Panc1 (cell line): ENCODE measurements at regions not wholly inside any gene's neighbourhood (a gene's known extent, or its start where the extent isn't known, plus 50 kb on each side); places are given as distances from the start of the nearest gene placed in this dataset.

Experiments
- ATAC-seq: fragments of 200-7000 bp; cut with Tn5 transposase; 2 replicates; pipeline ENCODE4 v1.9.1; 2020; ENCODE audit warnings: mild to moderate bottlenecking, moderate library complexity
- BruUV-seq: library from RNA; stranded (reverse); fragments of 400-500 nt; replicated peaks from 2 replicates; lab custom pipeline; 2021; lab: Mats Ljungman, UMichigan
- CTCF ChIA-PET: fragments of 300-600 bp; sonication (Branson Sonifier 250); formaldehyde crosslinking; loops from one replicate; lab custom pipeline; 2022; ENCODE audit warnings: antibody characterized with exemption; lab: Charles Lee
- POLR2A ChIA-PET: fragments of 300-600 bp; sonication (Branson Sonifier 250); formaldehyde crosslinking; loops from one replicate; lab custom pipeline; 2022; ENCODE audit warnings: antibody characterized with exemption; lab: Charles Lee
- DNase-seq: peaks from one replicate; pipeline ENCODE4 v3.0.0-alpha.2; 2010; ENCODE audit warnings: low read depth, low spot score
- H3K27ac ChIP-seq: 2 replicates; pipeline ENCODE4 v1.5.1; 2011; ENCODE audit warnings: mild to moderate bottlenecking, low read length, inconsistent platforms
- H3K27me3 ChIP-seq: fragments of 200-500 bp; sonication (Bioruptor generic); 2 replicates; pipeline ENCODE4 v1.6.0; 2014; ENCODE audit warnings: low read length, inconsistent platforms; ENCODE audit not compliant: control insufficient read depth, insufficient read depth
- H3K36me3 ChIP-seq: fragments of 200-500 bp; sonication (Bioruptor generic); 2 replicates; pipeline ENCODE4 v1.5.1; 2014; ENCODE audit warnings: inconsistent platforms, mild to moderate bottlenecking, low read length, moderate library complexity; ENCODE audit not compliant: control insufficient read depth, insufficient read depth
- H3K4me1 ChIP-seq: 2 replicates; pipeline ENCODE4 v1.5.1; 2011; ENCODE audit warnings: inconsistent platforms, mild to moderate bottlenecking, low read length, moderate library complexity; ENCODE audit not compliant: control insufficient read depth, insufficient read depth
- H3K4me3 ChIP-seq, 2 experiments: 2 replicates each; pipeline ENCODE4 v1.5.1; 2011 to 2012; ENCODE audit warnings: low read depth in 2 of 2, low read length in 2 of 2, mild to moderate bottlenecking in 2 of 2, inconsistent platforms in 1 of 2, moderate library complexity in 1 of 2
- H3K9me3 ChIP-seq: fragments of 200-500 bp; sonication (Bioruptor generic); 2 replicates; pipeline ENCODE4 v1.5.1; 2014; ENCODE audit warnings: low read depth, mild to moderate bottlenecking, inconsistent platforms, low read length, moderate library complexity; ENCODE audit not compliant: control insufficient read depth, insufficient read depth
- POLR2AphosphoS5 ChIP-seq: IDR thresholded peaks from 2 replicates; pipeline ENCODE4 v1.6.1; 2012; ENCODE audit warnings: mild to moderate bottlenecking, low read depth, low read length, moderate library complexity
- SIN3A ChIP-seq: IDR thresholded peaks from 2 replicates; pipeline ENCODE4 v1.6.1; 2012; ENCODE audit warnings: low read depth, mild to moderate bottlenecking, low read length, moderate library complexity, borderline replicate concordance; ENCODE audit not compliant: insufficient read depth
- TCF7L2 ChIP-seq: IDR thresholded peaks from 2 replicates; pipeline ENCODE4 v1.6.1; 2011; ENCODE audit warnings: mild to moderate bottlenecking, low read depth, low read length, inconsistent platforms
- in situ Hi-C: cut with HindIII; loops from 2 replicates; pipeline ENCODE4 v1.10.0; 2016; ENCODE audit warnings: low sequenced_read_pairs, low pct_unique_long_range_greater_than_20kb
- intact Hi-C: fragments of 100-400 bp; cut with micrococcal nuclease; formaldehyde crosslinking; loops from one replicate; pipeline ENCODE4 v1.10.0; 2022; ENCODE audit not compliant: unreplicated experiment
- TF ChIP-seq, protein P1 (sequence below), 2 experiments: IDR thresholded peaks; 2 replicates each; pipeline ENCODE4 v1.6.1; 2011 to 2012; ENCODE audit warnings: low read depth in 2 of 2, control low read depth in 1 of 2, low read length in 1 of 2, mild to moderate bottlenecking in 1 of 2, moderate library complexity in 1 of 2; ENCODE audit not compliant: insufficient read depth in 1 of 2
- TF ChIP-seq, protein P2 (sequence below): fragments of 450-650 bp; IDR thresholded peaks from 2 replicates; pipeline ENCODE4 v1.5.1; 2017; ENCODE audit warnings: mild to moderate bottlenecking

DNA sequence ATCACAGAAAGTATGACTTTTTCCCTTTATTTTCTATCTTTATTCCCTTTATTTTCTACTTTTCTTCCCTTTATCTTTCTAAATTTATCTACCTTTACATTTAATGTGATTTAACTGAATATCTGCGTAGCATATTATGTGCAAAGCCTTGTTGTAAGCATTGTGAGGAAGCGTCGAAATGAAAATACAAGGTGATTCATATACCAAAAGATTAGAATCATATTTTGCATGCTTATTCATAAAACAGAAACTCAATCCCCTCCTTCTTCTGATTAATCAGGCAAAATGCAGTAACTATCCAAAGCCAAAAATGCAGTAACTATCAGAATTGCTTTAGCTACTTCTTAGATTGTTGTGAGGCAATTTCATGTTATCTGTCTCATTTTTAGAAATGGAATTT, 393.0 kb downstream of the CDH19 start:
- no peak overlapping the region for H3K4me3 ChIP-seq
- in situ Hi-C loops, result no loop called here
- ChIA-PET POLR2A (no interaction called here), CTCF (no interaction called here)
- no peak overlapping the region for H3K27ac ChIP-seq
- H3K4me1 ChIP-seq, result no peaks in the 10 kb centered on the region
- BruUV-seq, result no TSS peak
- DNase-seq (no peak), ATAC-seq (no peak)
- no peaks in the 10 kb centered on the region for H3K27me3 ChIP-seq
- TF ChIP-seq, protein P1, sequence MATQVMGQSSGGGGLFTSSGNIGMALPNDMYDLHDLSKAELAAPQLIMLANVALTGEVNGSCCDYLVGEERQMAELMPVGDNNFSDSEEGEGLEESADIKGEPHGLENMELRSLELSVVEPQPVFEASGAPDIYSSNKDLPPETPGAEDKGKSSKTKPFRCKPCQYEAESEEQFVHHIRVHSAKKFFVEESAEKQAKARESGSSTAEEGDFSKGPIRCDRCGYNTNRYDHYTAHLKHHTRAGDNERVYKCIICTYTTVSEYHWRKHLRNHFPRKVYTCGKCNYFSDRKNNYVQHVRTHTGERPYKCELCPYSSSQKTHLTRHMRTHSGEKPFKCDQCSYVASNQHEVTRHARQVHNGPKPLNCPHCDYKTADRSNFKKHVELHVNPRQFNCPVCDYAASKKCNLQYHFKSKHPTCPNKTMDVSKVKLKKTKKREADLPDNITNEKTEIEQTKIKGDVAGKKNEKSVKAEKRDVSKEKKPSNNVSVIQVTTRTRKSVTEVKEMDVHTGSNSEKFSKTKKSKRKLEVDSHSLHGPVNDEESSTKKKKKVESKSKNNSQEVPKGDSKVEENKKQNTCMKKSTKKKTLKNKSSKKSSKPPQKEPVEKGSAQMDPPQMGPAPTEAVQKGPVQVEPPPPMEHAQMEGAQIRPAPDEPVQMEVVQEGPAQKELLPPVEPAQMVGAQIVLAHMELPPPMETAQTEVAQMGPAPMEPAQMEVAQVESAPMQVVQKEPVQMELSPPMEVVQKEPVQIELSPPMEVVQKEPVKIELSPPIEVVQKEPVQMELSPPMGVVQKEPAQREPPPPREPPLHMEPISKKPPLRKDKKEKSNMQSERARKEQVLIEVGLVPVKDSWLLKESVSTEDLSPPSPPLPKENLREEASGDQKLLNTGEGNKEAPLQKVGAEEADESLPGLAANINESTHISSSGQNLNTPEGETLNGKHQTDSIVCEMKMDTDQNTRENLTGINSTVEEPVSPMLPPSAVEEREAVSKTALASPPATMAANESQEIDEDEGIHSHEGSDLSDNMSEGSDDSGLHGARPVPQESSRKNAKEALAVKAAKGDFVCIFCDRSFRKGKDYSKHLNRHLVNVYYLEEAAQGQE (IDR thresholded peaks at IDR 0.05; ENCODE audit: insufficient read depth in 1 of 2, low read depth in 2 of 2, low read length in 1 of 2), result no peak
- H3K36me3 ChIP-seq, result no peaks in the 10 kb centered on the region
- intact Hi-C loops, result no loop called here
- H3K9me3 ChIP-seq, result no peaks in the 10 kb centered on the region

DNA sequence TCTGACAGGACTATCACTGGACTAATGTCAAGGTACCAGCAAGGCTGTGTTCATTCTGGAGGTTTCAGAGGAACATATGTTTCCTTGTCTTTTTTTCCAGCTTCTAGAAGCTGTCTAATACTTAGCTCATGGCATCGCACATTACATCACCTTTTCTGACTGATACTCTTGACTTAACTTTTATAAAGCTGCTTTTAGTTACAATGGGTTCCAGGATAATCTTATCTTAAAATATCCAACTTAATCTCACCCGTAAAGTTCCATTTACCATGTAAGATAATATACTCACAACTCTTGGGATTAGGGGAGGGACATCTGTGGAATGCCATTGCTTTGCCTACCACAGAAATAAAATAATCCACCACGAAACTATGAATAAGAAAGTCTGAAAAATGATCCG, 394.2 kb downstream of the CDH19 start:
- H3K4me1 ChIP-seq, result no peaks in the 10 kb centered on the region
- TF ChIP-seq TCF7L2 (no peak), SIN3A (no peak), POLR2AphosphoS5 (no peak)
- TF ChIP-seq, protein P2, sequence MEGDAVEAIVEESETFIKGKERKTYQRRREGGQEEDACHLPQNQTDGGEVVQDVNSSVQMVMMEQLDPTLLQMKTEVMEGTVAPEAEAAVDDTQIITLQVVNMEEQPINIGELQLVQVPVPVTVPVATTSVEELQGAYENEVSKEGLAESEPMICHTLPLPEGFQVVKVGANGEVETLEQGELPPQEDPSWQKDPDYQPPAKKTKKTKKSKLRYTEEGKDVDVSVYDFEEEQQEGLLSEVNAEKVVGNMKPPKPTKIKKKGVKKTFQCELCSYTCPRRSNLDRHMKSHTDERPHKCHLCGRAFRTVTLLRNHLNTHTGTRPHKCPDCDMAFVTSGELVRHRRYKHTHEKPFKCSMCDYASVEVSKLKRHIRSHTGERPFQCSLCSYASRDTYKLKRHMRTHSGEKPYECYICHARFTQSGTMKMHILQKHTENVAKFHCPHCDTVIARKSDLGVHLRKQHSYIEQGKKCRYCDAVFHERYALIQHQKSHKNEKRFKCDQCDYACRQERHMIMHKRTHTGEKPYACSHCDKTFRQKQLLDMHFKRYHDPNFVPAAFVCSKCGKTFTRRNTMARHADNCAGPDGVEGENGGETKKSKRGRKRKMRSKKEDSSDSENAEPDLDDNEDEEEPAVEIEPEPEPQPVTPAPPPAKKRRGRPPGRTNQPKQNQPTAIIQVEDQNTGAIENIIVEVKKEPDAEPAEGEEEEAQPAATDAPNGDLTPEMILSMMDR, result no peak
- TF ChIP-seq, protein P1 (IDR thresholded peaks at IDR 0.05; ENCODE audit: insufficient read depth in 1 of 2, low read depth in 2 of 2, low read length in 1 of 2), result no peak
- H3K9me3 ChIP-seq, result no peaks in the 10 kb centered on the region
- CTCF ChIA-PET, result no interaction called here
- no peaks in the 10 kb centered on the region for H3K36me3 ChIP-seq
- DNase-seq (no peak), ATAC-seq (no peak)
- intact Hi-C loops, result no loop called here
- BruUV-seq, result no TSS peak
- no peaks in the 10 kb centered on the region for H3K27me3 ChIP-seq
- in situ Hi-C loops, result no loop called here
- no peak overlapping the region for H3K4me3 ChIP-seq
- POLR2A ChIA-PET, result no interaction called here
- H3K27ac ChIP-seq, result no peak overlapping the region
